Activated naive CD4-positive, alpha-beta T cell treated with anti-CD3 and anti-CD28 coated beads, Interleukin-2, amount 10 ng/mL, durations not matched to agents 7 days and 5 days (primary cell): ENCODE measurements at regions not wholly inside any gene's neighbourhood (a gene's known extent, or its start where the extent isn't known, plus 50 kb on each side); places are given as distances from the start of the nearest gene placed in this dataset.

Source experiments
- CTCF ChIA-PET: fragments of 350-600 bp; sonication (Branson Sonifier 250); formaldehyde crosslinking; loops from one replicate; lab custom pipeline; 2021; ENCODE audit warnings: antibody characterized with exemption; lab: Charles Lee
- DNase-seq: peaks from one replicate; pipeline ENCODE4 v3.0.0-alpha.2; 2020
- H3K27ac Mint-ChIP-seq: one replicate; pipeline ENCODE4 v1.8.0; 2021; ENCODE audit warnings: mild to moderate bottlenecking, moderate library complexity, mixed read lengths
- H3K27me3 Mint-ChIP-seq: one replicate; pipeline ENCODE4 v1.8.0; 2021; ENCODE audit warnings: mild to moderate bottlenecking, mixed read lengths
- H3K36me3 Mint-ChIP-seq: one replicate; pipeline ENCODE4 v1.8.0; 2021; ENCODE audit warnings: mixed read lengths
- H3K4me1 Mint-ChIP-seq: one replicate; pipeline ENCODE4 v1.8.0; 2021; ENCODE audit warnings: mixed read lengths
- H3K4me3 Mint-ChIP-seq: one replicate; pipeline ENCODE4 v1.8.0; 2021; ENCODE audit warnings: mild to moderate bottlenecking, moderate library complexity, mixed read lengths
- H3K9me3 Mint-ChIP-seq: one replicate; pipeline ENCODE4 v1.8.0; 2021; ENCODE audit warnings: mixed read lengths

DNA sequence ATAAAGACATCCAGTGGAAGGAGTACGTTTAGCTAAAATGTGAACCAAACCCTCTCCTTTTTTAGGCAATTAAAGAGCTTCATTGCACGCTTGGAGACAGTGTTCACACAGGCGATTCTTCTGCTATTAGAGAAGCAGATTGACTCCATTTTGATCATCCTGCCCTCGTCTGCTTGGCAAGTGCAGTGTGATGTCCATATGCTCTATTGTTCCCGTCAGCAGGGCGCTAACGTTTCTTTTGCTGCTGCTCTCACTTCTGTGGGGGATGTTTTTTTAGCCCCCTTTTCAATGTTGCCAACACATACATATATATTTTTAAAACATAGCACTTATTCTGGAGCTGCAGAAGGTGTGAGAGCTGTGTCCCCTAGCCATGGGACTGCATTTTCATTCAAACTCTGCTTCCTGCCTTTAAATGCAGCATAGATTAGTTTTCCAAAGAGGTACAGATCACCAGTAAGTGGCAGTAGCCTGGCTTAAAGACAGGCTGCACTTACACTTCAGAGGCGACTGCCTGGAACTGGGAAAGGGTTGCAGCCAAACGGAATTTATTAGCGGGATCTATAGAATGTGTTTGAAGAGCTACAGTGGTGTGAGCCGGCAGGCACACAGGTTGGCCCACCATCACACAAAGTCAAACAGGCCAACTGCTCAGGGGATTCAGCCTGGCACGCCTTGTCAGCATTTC is 292.6 kb upstream of the DPH6 start:
- Mint-ChIP-seq H3K4me1 (no peaks in the 10 kb centered on the region), H3K9me3 (no peaks in the 10 kb centered on the region), H3K4me3 (no peak overlapping the region), H3K27ac (no peak overlapping the region), H3K27me3 (no peaks in the 10 kb centered on the region), H3K36me3 (no peaks in the 10 kb centered on the region)
- DNase-seq = no peak
- CTCF ChIA-PET = no interaction called here

GRCh38 chr15:35842631-35843030 is 296.7 kb upstream of the DPH6 start:
- Mint-ChIP-seq H3K27ac (no peak overlapping the region), H3K27me3 (no peaks in the 10 kb centered on the region), H3K9me3 (no peaks in the 10 kb centered on the region), H3K4me3 (no peak overlapping the region), H3K36me3 (no peaks in the 10 kb centered on the region), H3K4me1 (no peaks in the 10 kb centered on the region)
- DNase-seq = no peak
- CTCF ChIA-PET = interaction anchor here (1.2 kb wide), 1 partner anchor 91 kb away, joined by 3 read pairs; no protein-coding TSS in a partner anchor

DNA sequence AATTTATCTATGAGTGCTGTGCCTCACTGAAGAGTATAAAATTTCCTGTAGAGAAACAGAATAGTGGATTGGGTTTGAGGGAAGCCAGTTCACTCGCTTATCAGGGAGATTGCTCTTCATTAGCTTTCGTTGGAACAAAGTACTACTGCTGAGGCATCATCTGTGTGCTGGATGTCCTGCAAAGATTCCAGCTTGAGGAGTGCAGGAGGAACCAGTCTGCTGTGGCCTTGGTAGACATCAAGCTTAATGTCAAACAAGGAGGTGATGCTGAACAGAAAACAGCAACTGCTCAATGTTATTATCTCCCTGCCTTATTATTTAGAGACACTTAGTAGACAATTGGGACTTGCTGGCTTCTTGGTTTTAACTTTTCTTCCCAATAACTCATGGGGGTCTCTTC is 297.5 kb upstream of the DPH6 start:
- H3K9me3 Mint-ChIP-seq = no peaks in the 10 kb centered on the region
- no peak for DNase-seq
- H3K4me1 Mint-ChIP-seq = no peaks in the 10 kb centered on the region
- no peaks in the 10 kb centered on the region for H3K27me3 Mint-ChIP-seq
- no peak overlapping the region for H3K27ac Mint-ChIP-seq
- H3K4me3 Mint-ChIP-seq = no peak overlapping the region
- CTCF ChIA-PET = no interaction called here
- no peaks in the 10 kb centered on the region for H3K36me3 Mint-ChIP-seq

DNA sequence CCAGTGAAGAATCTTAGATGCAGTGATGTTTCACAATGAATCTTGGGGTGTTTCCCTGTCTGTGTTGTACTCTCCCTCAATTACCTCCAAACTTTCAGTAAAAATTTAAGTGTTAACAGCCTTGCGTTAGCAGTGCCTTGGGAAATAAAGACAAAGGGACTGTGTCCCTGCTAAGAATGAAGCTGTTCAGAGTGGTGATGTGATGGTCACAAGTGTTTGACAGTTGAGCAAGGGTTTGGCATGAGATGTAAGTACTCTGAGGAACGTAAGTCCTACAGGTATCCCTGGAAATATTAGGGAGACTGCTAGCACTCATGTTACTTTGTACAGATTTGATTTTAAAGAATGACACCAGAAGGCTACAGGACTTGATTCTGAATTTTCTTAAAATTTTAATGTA is 304.3 kb upstream of the DPH6 start:
- Mint-ChIP-seq H3K36me3 (no peaks in the 10 kb centered on the region), H3K27ac (no peak overlapping the region), H3K27me3 (no peaks in the 10 kb centered on the region), H3K4me1 (no peaks in the 10 kb centered on the region), H3K4me3 (no peak overlapping the region), H3K9me3 (no peaks in the 10 kb centered on the region)
- DNase-seq = no peak
- CTCF ChIA-PET = no interaction called here

DNA sequence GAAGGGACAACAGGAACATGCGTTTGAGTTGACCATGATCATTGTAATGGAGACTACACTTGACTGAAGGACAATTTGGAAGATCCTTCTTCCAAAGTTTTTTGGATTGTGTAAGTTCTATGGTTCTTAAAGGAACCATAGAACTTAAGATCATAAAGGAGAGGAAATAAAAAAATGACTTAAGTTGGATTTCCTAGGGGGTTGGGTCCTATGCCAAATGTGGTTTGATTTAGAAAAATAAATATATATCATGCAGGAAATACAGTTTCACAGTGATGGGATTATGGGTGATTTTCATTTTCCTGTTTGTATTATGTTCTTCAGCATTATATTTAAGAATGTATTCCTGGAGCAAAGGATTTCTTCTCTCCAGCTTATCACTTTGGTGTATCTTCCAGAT is 305.5 kb upstream of the DPH6 start:
- Mint-ChIP-seq H3K9me3 (no peaks in the 10 kb centered on the region), H3K4me1 (no peaks in the 10 kb centered on the region), H3K4me3 (no peak overlapping the region), H3K27ac (no peak overlapping the region), H3K36me3 (no peaks in the 10 kb centered on the region), H3K27me3 (no peaks in the 10 kb centered on the region)
- no peak for DNase-seq
- CTCF ChIA-PET = no interaction called here

GRCh38 chr15:35852818-35853624 is 307.1 kb upstream of the DPH6 start:
- H3K27ac Mint-ChIP-seq = no peak overlapping the region
- H3K27me3 Mint-ChIP-seq = no peaks in the 10 kb centered on the region
- no peak overlapping the region for H3K4me3 Mint-ChIP-seq
- no peaks in the 10 kb centered on the region for H3K36me3 Mint-ChIP-seq
- CTCF ChIA-PET = no interaction called here
- no peaks in the 10 kb centered on the region for H3K4me1 Mint-ChIP-seq
- DNase-seq = no peak
- no peaks in the 10 kb centered on the region for H3K9me3 Mint-ChIP-seq

GRCh38 chr15:35854316-35854715 is 308.4 kb upstream of the DPH6 start:
- Mint-ChIP-seq H3K4me3 (no peak overlapping the region), H3K9me3 (no peaks in the 10 kb centered on the region), H3K27ac (no peak overlapping the region), H3K36me3 (no peaks in the 10 kb centered on the region), H3K4me1 (no peaks in the 10 kb centered on the region), H3K27me3 (no peaks in the 10 kb centered on the region)
- CTCF ChIA-PET = no interaction called here
- no peak for DNase-seq

- no peak overlapping the region for H3K4me3 Mint-ChIP-seq
- H3K27ac Mint-ChIP-seq = no peak overlapping the region
- H3K27me3 Mint-ChIP-seq = no peaks in the 10 kb centered on the region
- H3K4me1 Mint-ChIP-seq = no peaks in the 10 kb centered on the region
- CTCF ChIA-PET = interaction anchor here (0.7 kb wide), 1 partner anchor 381 kb away, joined by 3 read pairs; no protein-coding TSS in a partner anchor
- no peaks in the 10 kb centered on the region for H3K9me3 Mint-ChIP-seq
- no peak for DNase-seq
- H3K36me3 Mint-ChIP-seq = no peaks in the 10 kb centered on the region
Measured at GRCh38 chr15:35857567-35858226, 311.7 kb upstream of the DPH6 start.

DNA sequence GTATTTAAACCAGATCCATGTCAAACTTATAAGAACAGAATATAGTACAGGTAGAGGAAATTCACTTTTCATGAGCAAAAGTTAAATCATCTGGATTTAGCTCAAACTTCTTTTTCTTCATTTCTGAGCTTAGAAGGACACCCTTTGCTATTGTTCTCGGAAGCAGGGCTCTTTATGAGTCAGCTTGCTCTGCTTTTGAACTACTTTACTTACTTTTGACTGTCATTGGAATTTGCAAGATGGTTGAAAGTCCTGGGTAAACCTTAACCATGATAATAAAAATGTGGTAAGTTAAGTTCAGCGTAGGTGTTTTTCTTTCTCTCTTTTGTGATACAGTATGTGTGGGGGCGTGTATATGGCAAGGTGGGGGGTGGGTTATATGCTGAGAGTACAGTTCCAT is 312.7 kb upstream of the DPH6 start:
- H3K27ac Mint-ChIP-seq = no peak overlapping the region
- CTCF ChIA-PET = no interaction called here
- no peaks in the 10 kb centered on the region for H3K4me1 Mint-ChIP-seq
- no peaks in the 10 kb centered on the region for H3K27me3 Mint-ChIP-seq
- no peak for DNase-seq
- no peak overlapping the region for H3K4me3 Mint-ChIP-seq
- H3K9me3 Mint-ChIP-seq = no peaks in the 10 kb centered on the region
- H3K36me3 Mint-ChIP-seq = no peaks in the 10 kb centered on the region

- Mint-ChIP-seq H3K27me3 (no peaks in the 10 kb centered on the region), H3K9me3 (no peaks in the 10 kb centered on the region), H3K27ac (no peak overlapping the region), H3K4me3 (no peak overlapping the region), H3K36me3 (no peaks in the 10 kb centered on the region), H3K4me1 (no peaks in the 10 kb centered on the region)
- DNase-seq = no peak
- CTCF ChIA-PET = no interaction called here
Measured at GRCh38 chr15:35863655-35864054, 317.7 kb upstream of the DPH6 start.

GRCh38 chr15:35867356-35867755 is 321.4 kb upstream of the DPH6 start:
- CTCF ChIA-PET = no interaction called here
- no peak for DNase-seq
- H3K4me3 Mint-ChIP-seq = no peak overlapping the region
- no peaks in the 10 kb centered on the region for H3K9me3 Mint-ChIP-seq
- H3K4me1 Mint-ChIP-seq = no peaks in the 10 kb centered on the region
- H3K36me3 Mint-ChIP-seq = no peaks in the 10 kb centered on the region
- H3K27me3 Mint-ChIP-seq = no peaks in the 10 kb centered on the region
- H3K27ac Mint-ChIP-seq = no peak overlapping the region

GRCh38 chr15:35871282-35871681 is 325.3 kb upstream of the DPH6 start:
- Mint-ChIP-seq H3K4me3 (no peak overlapping the region), H3K27ac (no peak overlapping the region), H3K27me3 (no peaks in the 10 kb centered on the region), H3K4me1 (no peaks in the 10 kb centered on the region), H3K36me3 (no peaks in the 10 kb centered on the region), H3K9me3 (no peaks in the 10 kb centered on the region)
- CTCF ChIA-PET = no interaction called here
- no peak for DNase-seq

DNA sequence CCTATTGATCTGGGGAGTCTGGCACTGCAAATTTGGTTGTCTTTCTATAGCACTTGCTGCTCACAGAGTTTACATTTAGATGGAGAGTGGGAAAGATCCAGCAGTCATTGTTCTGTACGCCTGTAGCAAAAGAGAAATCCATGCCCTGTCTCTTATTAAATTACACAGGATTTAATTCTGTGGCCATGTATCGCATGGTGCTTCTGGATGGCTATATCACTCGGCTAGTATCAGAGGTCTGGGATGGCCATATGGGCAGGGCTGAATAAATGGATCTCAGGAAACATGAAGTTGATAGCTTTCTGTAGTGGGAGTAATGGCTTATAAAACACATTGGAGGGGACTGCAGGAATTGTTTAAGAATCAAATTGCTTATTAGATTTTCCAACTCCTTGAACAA is 325.8 kb upstream of the DPH6 start:
- Mint-ChIP-seq H3K27ac (no peak overlapping the region), H3K4me1 (no peaks in the 10 kb centered on the region)
- CTCF ChIA-PET = no interaction called here

DNA sequence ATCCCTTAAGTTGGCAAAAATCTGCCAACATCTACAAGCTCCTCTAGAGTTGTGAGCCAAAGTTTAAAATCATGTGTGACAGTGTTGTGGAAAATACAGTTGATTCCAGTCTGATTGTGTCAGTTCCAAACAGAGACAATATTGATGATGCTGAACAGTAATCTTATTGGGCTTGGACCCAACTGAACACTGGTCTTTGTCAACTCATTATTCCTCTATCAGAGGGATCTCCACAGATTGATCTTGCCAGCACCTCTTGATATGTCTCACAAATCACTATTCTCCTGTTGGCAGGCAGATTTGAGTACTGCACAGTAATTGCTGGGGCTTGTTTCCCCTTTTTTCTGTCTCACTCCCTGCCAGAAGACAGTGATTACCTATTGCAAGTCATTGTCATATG is 326.6 kb upstream of the DPH6 start:
- H3K9me3 Mint-ChIP-seq = no peaks in the 10 kb centered on the region
- no peaks in the 10 kb centered on the region for H3K4me1 Mint-ChIP-seq
- CTCF ChIA-PET = no interaction called here
- no peak overlapping the region for H3K4me3 Mint-ChIP-seq
- no peaks in the 10 kb centered on the region for H3K27me3 Mint-ChIP-seq
- no peak for DNase-seq
- H3K36me3 Mint-ChIP-seq = no peaks in the 10 kb centered on the region
- H3K27ac Mint-ChIP-seq = no peak overlapping the region

More for the DNA sequence above, 325.8 kb upstream of the DPH6 start:
- Mint-ChIP-seq H3K27me3 (no peaks in the 10 kb centered on the region), H3K9me3 (no peaks in the 10 kb centered on the region), H3K4me3 (no peak overlapping the region), H3K36me3 (no peaks in the 10 kb centered on the region)
- DNase-seq = no peak
